HK-2 (cell line): ENCODE measurements at regions not wholly inside any gene's neighbourhood (a gene's known extent, or its start where the extent isn't known, plus 50 kb on each side); places are given as distances from the start of the nearest gene placed in this dataset.
"Not testable (repeated sequence)": the region's sequence is repeated elsewhere in the genome, so short reads cannot be mapped to it uniquely, and the experiment has no call there.

ENCODE experiments used
- DNase-seq: peaks from one replicate; pipeline ENCODE4 v3.0.0-alpha.2; 2018; ENCODE audit not compliant: unreplicated experiment

DNA sequence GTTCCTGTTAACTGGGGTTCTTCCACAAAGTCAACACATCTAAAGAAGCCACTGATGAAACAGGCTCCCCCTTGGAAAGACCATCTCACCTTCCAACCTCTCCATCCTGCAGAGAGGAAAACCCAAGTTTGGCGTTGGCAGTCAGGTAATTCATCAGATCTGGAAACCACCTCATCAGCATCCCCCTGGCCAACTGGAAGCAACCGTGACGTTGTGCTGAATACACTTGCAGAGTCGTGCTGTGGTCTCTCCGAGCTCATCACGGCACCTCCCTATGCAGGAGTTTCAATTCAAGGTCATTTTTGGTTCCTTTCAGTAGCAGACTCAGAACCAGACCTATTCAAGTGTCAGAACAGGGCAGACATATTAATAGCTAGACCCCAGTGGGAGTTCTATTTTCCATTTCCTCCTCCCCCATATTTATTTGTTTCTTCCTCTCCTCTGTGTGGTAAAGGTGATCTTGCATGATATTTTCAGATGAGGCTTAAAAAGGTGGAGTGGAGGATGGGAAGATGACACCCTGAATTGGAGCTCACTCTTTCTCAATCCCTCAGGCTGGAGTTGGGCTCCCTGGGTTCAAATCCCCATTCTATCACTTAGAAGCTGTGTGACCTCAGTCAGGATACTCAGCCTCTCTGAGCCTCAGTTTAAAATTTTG, 149.1 kb upstream of the ADO start:
- DNase-seq, result no peak

- DNase-seq, result no peak
Observed at GRCh38 chr10:62657244-62657835, 147.2 kb upstream of the ADO start.

GRCh38 chr10:62658516-62658915, 146.0 kb upstream of the ADO start:
- no peak for DNase-seq

GRCh38 chr10:62661143-62661542, 143.4 kb upstream of the ADO start:
- DNase-seq, result no peak

DNA sequence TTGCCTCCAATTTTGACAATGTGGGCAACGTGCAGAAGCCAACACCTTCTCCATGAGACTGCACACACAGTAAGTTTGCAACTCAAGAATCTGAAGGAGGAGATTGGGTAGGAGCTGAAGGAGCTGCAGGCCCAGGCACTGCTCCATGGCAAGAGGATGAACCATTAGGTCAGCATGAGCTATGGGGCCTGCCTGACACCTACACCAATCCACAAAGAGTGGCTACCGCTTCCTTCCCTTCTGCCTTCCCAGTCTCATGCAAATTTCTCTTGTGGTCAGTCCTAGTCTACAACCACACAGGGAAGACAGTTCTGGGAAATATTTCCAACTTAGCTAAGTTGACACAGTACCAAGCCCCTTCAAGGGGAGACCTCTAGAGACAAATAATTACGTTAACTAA, 142.0 kb upstream of the ADO start:
- DNase-seq, result no peak

DNA sequence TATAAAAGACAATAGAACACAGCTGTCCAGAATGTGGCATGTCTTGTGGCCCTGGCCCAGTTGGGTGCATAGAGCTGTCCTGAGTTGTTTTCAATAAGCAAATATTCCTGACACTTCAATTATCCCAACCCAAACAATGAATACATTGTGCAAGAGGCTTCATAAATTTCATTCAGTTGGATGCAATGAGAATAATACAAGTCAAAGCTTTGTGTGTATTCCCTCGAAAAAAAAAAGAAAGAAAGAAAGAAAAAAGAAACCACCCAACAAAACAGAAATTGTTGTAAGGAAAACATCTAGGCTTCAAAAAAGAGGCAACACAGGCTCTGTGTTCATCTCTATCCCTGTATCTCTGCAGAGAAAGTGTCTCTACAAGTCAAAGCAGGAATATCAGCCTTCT, 138.7 kb upstream of the ADO start:
- no peak for DNase-seq

DNA sequence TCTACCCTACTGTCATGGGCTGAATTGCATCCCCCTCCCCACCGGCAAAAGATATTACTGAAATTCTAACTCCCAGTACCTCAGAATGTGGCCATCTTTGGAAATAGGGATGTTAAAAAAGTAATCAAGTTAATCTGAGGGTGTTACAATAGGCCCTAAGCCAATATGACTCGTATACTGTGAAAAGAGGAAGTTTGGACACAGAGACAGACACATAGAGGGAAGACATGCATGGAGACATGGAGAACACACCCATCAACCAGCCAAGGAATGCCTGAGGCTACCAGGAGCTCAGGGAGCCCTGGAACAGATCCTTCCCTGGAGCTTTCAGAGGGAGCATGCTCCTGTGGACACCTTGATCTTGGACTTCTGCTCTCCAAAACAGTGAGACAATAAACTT, 138.2 kb upstream of the ADO start:
- DNase-seq, result no peak

GRCh38 chr10:62669341-62669740, 135.2 kb upstream of the ADO start:
- no peak for DNase-seq

- DNase-seq, result no peak
Observed at GRCh38 chr10:62671104-62671503, 133.4 kb upstream of the ADO start.

DNA sequence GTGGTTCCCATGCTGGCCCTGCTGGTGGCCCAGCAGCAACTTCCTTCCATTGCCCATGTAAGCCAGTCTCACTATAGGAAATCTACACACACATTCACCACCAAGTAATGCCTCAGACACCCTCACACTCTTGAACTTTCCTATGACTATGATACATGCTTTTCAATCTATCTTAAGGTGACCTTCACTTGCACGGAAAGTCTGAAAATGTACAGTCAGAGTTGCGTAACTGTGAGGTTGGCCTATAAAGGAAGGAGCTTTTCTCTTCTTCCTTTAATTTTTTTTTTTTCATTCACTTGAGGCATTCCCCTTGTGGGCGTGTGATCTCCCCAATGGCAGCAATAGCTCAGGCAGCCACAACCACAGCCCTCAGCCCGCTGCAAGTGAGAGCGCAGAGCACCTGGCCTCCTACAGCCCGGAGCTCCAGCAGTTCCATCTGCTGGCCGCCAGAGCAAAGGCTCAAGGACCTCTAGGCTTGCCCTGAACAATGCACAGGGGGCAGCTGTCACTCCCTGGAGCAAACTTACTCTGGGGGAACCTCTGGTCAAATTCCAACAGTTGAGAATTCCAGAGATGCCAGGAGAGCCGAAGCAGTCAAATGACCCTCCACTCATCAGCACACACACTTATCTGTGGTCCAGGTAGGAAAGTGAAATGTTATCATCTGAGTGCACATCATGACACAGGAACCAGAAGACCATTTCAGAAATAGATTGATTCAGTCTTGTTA, 123.1 kb upstream of the ADO start:
- DNase-seq, result peak; percentile 6

GRCh38 chr10:62684911-62685310, 119.6 kb upstream of the ADO start:
- DNase-seq, result no peak

- no peak for DNase-seq
Observed at GRCh38 chr10:62687230-62687748, 117.2 kb upstream of the ADO start.

DNA sequence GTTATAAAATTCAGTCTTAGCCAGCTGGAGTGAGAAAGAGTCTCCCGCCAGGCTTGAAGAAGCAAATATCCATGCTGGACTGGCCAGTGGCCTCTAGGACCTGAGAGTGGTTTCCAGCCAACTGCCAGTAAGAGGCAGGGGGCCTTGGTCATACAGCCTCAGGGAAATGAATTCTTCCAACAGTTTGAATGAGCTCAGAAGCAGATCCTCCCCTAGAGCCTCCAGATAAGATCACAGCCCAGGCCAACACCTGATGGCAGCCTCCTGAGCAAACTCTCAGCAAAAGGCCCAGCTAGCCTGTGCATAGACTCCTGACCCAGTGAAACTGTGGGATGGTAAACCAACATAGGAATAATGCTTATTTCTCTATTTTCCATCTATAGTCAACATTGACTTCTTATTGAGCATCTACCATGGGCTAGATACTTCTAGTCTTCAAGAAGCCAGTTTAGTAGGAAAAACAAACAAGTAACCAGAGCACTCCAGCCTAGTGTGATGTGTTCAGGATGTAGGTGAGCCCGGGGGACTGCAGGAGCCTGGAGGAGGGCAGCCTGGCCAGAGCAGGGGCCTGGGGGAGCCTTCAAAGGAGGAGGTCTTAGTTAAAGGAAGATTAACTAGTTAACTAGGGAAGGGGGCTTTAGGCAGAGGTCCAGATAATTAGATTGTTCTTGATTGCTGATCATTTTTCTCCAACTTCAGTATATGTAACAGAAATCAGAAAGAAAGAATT, 115.4 kb upstream of the ADO start:
- DNase-seq, result no peak

DNA sequence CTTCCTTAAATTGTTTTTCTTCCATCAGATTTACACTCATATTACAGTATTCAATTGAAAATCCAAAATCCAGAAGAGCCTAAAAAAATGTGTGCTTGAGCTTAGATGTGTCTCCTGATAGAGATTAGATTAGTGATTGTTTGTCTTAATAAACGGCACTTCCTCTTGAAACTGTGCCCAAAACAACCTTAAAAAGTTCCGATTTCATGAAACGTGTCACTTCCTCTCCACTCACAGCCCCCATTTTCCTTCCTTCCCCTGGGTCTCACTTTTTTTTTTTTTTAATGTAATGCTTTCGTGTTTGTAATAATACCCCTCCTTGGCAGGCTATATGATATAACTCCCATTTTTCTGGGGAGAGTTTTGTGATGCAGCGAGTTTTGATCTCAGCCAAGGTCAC, 114.8 kb upstream of the ADO start:
- no peak for DNase-seq

GRCh38 chr10:62690703-62691102, 113.8 kb upstream of the ADO start:
- no peak for DNase-seq

GRCh38 chr10:62691336-62691735, 113.2 kb upstream of the ADO start:
- DNase-seq, result no peak

- DNase-seq, result no peak
Observed at GRCh38 chr10:62692085-62692484, 112.4 kb upstream of the ADO start.

- DNase-seq, result no peak
Observed at GRCh38 chr10:62693306-62693705, 111.2 kb upstream of the ADO start.

DNA sequence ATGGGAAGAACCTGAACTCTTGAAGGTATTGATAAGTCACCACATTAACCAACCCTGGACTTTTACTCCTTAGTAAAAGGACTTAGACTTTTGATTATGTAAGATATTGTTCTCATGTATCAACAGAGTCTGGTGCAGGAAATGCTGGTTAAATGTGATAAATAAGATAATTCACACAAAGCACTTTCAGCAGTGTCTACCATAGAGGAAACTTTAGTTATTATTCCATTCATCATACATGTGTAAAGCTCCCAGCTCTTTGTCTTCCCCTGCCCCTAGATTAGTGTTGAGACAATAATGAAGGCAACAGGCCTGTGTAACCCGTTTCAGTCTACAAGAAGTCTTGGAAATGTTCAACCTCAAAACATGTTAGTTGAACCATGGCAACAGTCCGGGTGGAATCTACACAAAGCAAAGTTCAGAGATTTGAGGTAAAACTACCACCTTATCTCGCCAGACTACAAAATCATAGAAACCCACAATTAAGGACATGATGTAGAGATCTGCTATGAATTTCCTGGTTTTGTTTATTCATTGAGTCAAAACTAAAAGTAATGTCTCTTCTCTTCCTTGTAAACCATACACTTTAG, 109.9 kb upstream of the ADO start:
- DNase-seq, result no peak

DNA sequence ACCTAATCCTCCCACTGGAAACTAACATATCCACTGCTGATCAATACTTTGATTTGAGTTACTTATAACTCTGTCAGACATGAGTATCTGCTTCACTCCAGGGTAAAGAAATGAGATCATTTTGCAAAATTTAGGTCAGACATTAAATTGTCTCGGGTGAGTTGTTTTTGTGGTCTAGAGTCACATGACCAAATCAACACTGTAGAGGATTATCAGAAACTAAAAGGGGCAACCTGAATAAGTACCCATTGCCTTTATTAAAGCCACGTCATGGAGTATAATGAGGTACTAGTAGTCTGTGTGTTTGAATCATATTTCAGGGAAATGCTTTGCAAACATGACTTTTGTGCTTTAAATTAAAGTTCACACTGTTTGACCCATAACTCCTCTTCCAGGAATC, 107.7 kb upstream of the ADO start:
- no peak for DNase-seq

- DNase-seq, result no peak
Observed at GRCh38 chr10:62699148-62699547, 105.4 kb upstream of the ADO start.

GRCh38 chr10:62704121-62704520, 100.4 kb upstream of the ADO start:
- DNase-seq, result not testable (repeated sequence)
